OCI-LY7 (cell line): ENCODE measurements at regions not wholly inside any gene's neighbourhood (a gene's known extent, or its start where the extent isn't known, plus 50 kb on each side); places are given as distances from the start of the nearest gene placed in this dataset.

Source experiments
- BruUV-seq: library from RNA; stranded (reverse); fragments of 400-500 nt; replicated peaks from 2 replicates; lab custom pipeline; 2021; lab: Mats Ljungman, UMichigan
- CTCF ChIA-PET: fragments of 300-600 bp; sonication (Branson Sonifier 250); formaldehyde crosslinking; loops from one replicate; lab custom pipeline; 2022; ENCODE audit warnings: antibody characterized with exemption; ENCODE audit not compliant: unreplicated experiment; lab: Charles Lee
- POLR2A ChIA-PET: fragments of 300-600 bp; sonication (Branson Sonifier 250); formaldehyde crosslinking; loops from one replicate; lab custom pipeline; 2022; ENCODE audit warnings: antibody characterized with exemption; lab: Charles Lee
- DNase-seq: peaks from one replicate; pipeline ENCODE4 v3.0.0-alpha.2; 2015; ENCODE audit warnings: low spot score
- H2AFZ ChIP-seq: fragments of 200-600 bp; sonication (generic), shearing (Covaris generic); 2 replicates; pipeline ENCODE4 v1.6.1; 2014; ENCODE audit warnings: mild to moderate bottlenecking, antibody characterized with exemption, low read length, moderate library complexity
- H3K27ac ChIP-seq: fragments of 200-600 bp; sonication (generic); 2 replicates; pipeline ENCODE4 v1.5.1; 2014; ENCODE audit warnings: mixed run types, low read depth, mild to moderate bottlenecking, moderate library complexity, low read length, inconsistent platforms; ENCODE audit not compliant: poor library complexity, severe bottlenecking
- H3K36me3 ChIP-seq: fragments of 200-600 bp; sonication (generic); 2 replicates; pipeline ENCODE4 v1.6.1; 2014; ENCODE audit warnings: mild to moderate bottlenecking, antibody characterized with exemption, low read length, moderate library complexity, mixed read lengths; ENCODE audit not compliant: insufficient read depth
- H3K4me1 ChIP-seq: fragments of 200-600 bp; sonication (generic); 2 replicates; pipeline ENCODE4 v1.5.1; 2014; ENCODE audit warnings: mild to moderate bottlenecking, low read length; ENCODE audit not compliant: insufficient read depth, poor library complexity, severe bottlenecking
- H3K4me2 ChIP-seq: fragments of 200-600 bp; sonication (generic); 2 replicates; pipeline ENCODE4 v1.6.1; 2014; ENCODE audit warnings: mild to moderate bottlenecking, low read length
- H3K4me3 ChIP-seq: fragments of 200-600 bp; sonication (generic); 2 replicates; pipeline ENCODE4 v1.5.1; 2014; ENCODE audit warnings: mild to moderate bottlenecking, low read depth, low read length; ENCODE audit not compliant: poor library complexity, severe bottlenecking
- H3K79me2 ChIP-seq: fragments of 200-600 bp; sonication (generic); 2 replicates; pipeline ENCODE4 v1.6.1; 2016; ENCODE audit warnings: low read depth, mild to moderate bottlenecking, low read length, moderate library complexity, mixed read lengths; ENCODE audit not compliant: insufficient read depth
- H3K9me2 ChIP-seq: fragments of 200-600 bp; sonication (generic); 2 replicates; pipeline ENCODE4 v1.6.1; 2016; ENCODE audit warnings: mild to moderate bottlenecking, low read length, mixed read lengths; ENCODE audit not compliant: insufficient read depth
- H3K9me3 ChIP-seq: fragments of 200-600 bp; sonication (generic); 2 replicates; pipeline ENCODE4 v1.6.1; 2014; ENCODE audit warnings: mild to moderate bottlenecking, mixed run types, low read length, mixed read lengths
- H4K20me1 ChIP-seq: fragments of 200-600 bp; sonication (generic); 2 replicates; pipeline ENCODE4 v1.6.1; 2014; ENCODE audit warnings: mild to moderate bottlenecking, antibody characterized with exemption, low read length, moderate library complexity, mixed read lengths; ENCODE audit not compliant: insufficient read depth
- CTCF ChIP-seq: fragments of 200-600 bp; sonication (generic); conservative IDR thresholded peaks from 2 replicates; pipeline ENCODE4 v1.5.1; 2014; ENCODE audit warnings: mild to moderate bottlenecking, antibody characterized with exemption, low read length, moderate library complexity, mixed read lengths
- EZH2phosphoT487 ChIP-seq: fragments of 200-600 bp; sonication (generic); IDR thresholded peaks from 2 replicates; pipeline ENCODE4 v1.6.1; 2018; ENCODE audit warnings: low read depth, borderline replicate concordance, mild to moderate bottlenecking, mixed run types, antibody characterized with exemption, low read length, moderate library complexity, mixed read lengths
- intact Hi-C: fragments of 100-400 bp; cut with micrococcal nuclease; formaldehyde crosslinking; loops from one replicate; pipeline ENCODE4 v1.10.0; 2022; ENCODE audit not compliant: unreplicated experiment

GRCh38 chr1:57704231-57704630 is 280.4 kb upstream of the DAB1 start:
- no peak overlapping the region for H3K27ac ChIP-seq
- H4K20me1 ChIP-seq = no peaks in the 10 kb centered on the region
- no peak overlapping the region for H3K4me3 ChIP-seq
- H3K4me1 ChIP-seq = no peaks in the 10 kb centered on the region
- DNase-seq = no peak
- ChIA-PET POLR2A (interaction anchor here (0.7 kb wide), 1 partner anchor 78 kb away, joined by 3 read pairs; no protein-coding TSS in a partner anchor), CTCF (no interaction called here)
- TF ChIP-seq EZH2phosphoT487 (no peak), CTCF (no peak)
- BruUV-seq = no TSS peak
- no peaks in the 10 kb centered on the region for H3K36me3 ChIP-seq
- no peaks in the 10 kb centered on the region for H3K9me3 ChIP-seq
- H3K4me2 ChIP-seq = no peak overlapping the region
- no peaks in the 10 kb centered on the region for H3K79me2 ChIP-seq
- H2AFZ ChIP-seq = no peak overlapping the region
- peaks cover 5% of the 10 kb centered on the region; the same call in 1 of the 2 replicates for H3K9me2 ChIP-seq
- intact Hi-C loops = no loop called here

- BruUV-seq = no TSS peak
- TF ChIP-seq EZH2phosphoT487 (no peak), CTCF (no peak)
- Histone ChIP-seq H3K9me3 (no peaks in the 10 kb centered on the region), H3K4me3 (no peak overlapping the region), H3K79me2 (no peaks in the 10 kb centered on the region), H3K4me1 (no peaks in the 10 kb centered on the region), H3K27ac (no peak overlapping the region), H2AFZ (no peak overlapping the region), H3K4me2 (no peak overlapping the region), H3K9me2 (no peaks in the 10 kb centered on the region), H4K20me1 (no peaks in the 10 kb centered on the region), H3K36me3 (no peaks in the 10 kb centered on the region)
- ChIA-PET POLR2A (interaction anchor here (0.6 kb wide), 2 partner anchors 9 to 504 kb away, joined by 3 to 4 read pairs; no protein-coding TSS in a partner anchor), CTCF (no interaction called here)
- no peak for DNase-seq
- intact Hi-C loops = no loop called here
Measured at GRCh38 chr1:57696904-57697303, 273.0 kb upstream of the DAB1 start.

GRCh38 chr1:57696043-57696442 is 272.2 kb upstream of the DAB1 start:
- Histone ChIP-seq H3K27ac (no peak overlapping the region), H3K4me3 (no peak overlapping the region), H4K20me1 (no peaks in the 10 kb centered on the region), H3K9me3 (no peaks in the 10 kb centered on the region), H2AFZ (no peak overlapping the region), H3K79me2 (no peaks in the 10 kb centered on the region), H3K4me1 (no peaks in the 10 kb centered on the region), H3K9me2 (no peaks in the 10 kb centered on the region), H3K4me2 (no peak overlapping the region), H3K36me3 (no peaks in the 10 kb centered on the region)
- DNase-seq = no peak
- ChIA-PET POLR2A (no interaction called here), CTCF (no interaction called here)
- TF ChIP-seq CTCF = no peak
- TF ChIP-seq EZH2phosphoT487 = no peak
- intact Hi-C loops = no loop called here
- BruUV-seq = no TSS peak
